ENCODE measurements at regions not wholly inside any gene's neighbourhood (a gene's known extent, or its start where the extent isn't known, plus 50 kb on each side); places are given as distances from the start of the nearest gene placed in this dataset.
"Not testable (repeated sequence)": the region's sequence is repeated elsewhere in the genome, so short reads cannot be mapped to it uniquely, and the experiment has no call there.

GRCh38 chr2:189318761-189319160, 122.5 kb upstream of the WDR75 start:
- no peak for DNase-seq

- not testable (repeated sequence) for DNase-seq
Measured at GRCh38 chr2:189319424-189319823, 121.8 kb upstream of the WDR75 start.

GRCh38 chr2:189327879-189328847, 113.1 kb upstream of the WDR75 start:
- DNase-seq, result no peak

- no peak for DNase-seq
Measured at GRCh38 chr2:189328848-189329245, 112.4 kb upstream of the WDR75 start.

GRCh38 chr2:189336276-189336975, 104.8 kb upstream of the WDR75 start:
- no peak for DNase-seq

- DNase-seq, result no peak
Measured at GRCh38 chr2:189337656-189338055, 103.6 kb upstream of the WDR75 start.

GRCh38 chr2:189338115-189338514, 103.2 kb upstream of the WDR75 start:
- DNase-seq, result no peak

GRCh38 chr2:189341077-189341476, 100.2 kb upstream of the WDR75 start:
- no peak for DNase-seq

- no peak for DNase-seq
Measured at GRCh38 chr2:189344043-189344442, 97.2 kb upstream of the WDR75 start.

GRCh38 chr2:189347540-189347939, 93.7 kb upstream of the WDR75 start:
- DNase-seq, result no peak

GRCh38 chr2:189348369-189348768, 92.9 kb upstream of the WDR75 start:
- no peak for DNase-seq

- DNase-seq, result no peak
Measured at GRCh38 chr2:189350540-189351209, 90.6 kb upstream of the WDR75 start.

GRCh38 chr2:189351933-189352332, 89.3 kb upstream of the WDR75 start:
- DNase-seq, result not testable (repeated sequence)

GRCh38 chr2:189357375-189357774, 83.9 kb upstream of the WDR75 start:
- not testable (repeated sequence) for DNase-seq

GRCh38 chr2:189360861-189361260, 80.4 kb upstream of the WDR75 start:
- no peak for DNase-seq

GRCh38 chr2:189362283-189362682, 79.0 kb upstream of the WDR75 start:
- DNase-seq, result no peak

- no peak for DNase-seq
Measured at GRCh38 chr2:189363559-189363958, 77.7 kb upstream of the WDR75 start.

GRCh38 chr2:189364607-189365006, 76.7 kb upstream of the WDR75 start:
- no peak for DNase-seq

GRCh38 chr2:189366349-189366748, 74.9 kb upstream of the WDR75 start:
- no peak for DNase-seq

GRCh38 chr2:189367343-189367742, 73.9 kb upstream of the WDR75 start:
- DNase-seq, result no peak

GRCh38 chr2:189369566-189369965, 71.7 kb upstream of the WDR75 start:
- DNase-seq, result no peak

GRCh38 chr2:189370719-189371118, 70.6 kb upstream of the WDR75 start:
- no peak for DNase-seq

- DNase-seq, result no peak
Measured at GRCh38 chr2:189372688-189373257, 68.5 kb upstream of the WDR75 start.

Measured in NCI-H2081 treated with DMSO at 0.1 percent for 48 hours (cell line).